ENCODE measurements at regions not wholly inside any gene's neighbourhood (a gene's known extent, or its start where the extent isn't known, plus 50 kb on each side); places are given as distances from the start of the nearest gene placed in this dataset.

DNA sequence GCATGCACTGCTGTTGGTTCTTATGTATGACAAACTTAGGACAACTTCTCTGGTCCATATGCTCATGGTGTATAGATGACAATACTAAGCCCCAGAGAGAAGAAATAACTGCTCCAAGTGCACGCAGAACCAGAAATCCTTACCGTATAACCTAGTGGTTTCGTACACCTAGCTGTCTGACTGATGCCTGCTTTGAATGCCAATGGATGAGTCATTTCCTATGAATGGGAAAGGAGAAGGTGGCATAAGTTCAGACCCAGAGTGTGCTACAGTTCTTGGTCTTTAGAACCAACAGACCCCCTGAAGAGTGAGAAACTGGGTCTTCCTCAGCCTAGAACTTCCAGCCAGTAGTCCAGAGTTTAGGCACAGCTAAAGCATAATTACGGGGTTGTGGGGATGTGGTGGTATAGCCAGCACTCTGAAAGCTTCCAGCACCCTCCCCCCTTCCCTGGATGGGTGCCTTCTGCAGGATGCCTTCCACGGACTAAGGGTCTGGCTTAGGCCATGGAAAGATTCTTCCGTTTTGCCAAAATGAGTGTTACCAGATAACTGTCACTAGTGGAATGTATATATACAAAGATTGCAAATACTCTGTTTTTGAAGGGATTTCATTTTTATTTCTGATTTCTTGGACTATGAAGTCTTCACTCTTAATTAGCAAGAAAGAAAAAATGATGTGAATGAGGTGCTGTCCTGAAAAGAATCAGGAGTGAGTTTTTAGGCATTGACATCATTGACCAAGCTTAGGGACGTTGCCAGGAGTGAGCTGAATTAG is 84.6 kb upstream of the PACRGL start:
- no peak for DNase-seq

DNA sequence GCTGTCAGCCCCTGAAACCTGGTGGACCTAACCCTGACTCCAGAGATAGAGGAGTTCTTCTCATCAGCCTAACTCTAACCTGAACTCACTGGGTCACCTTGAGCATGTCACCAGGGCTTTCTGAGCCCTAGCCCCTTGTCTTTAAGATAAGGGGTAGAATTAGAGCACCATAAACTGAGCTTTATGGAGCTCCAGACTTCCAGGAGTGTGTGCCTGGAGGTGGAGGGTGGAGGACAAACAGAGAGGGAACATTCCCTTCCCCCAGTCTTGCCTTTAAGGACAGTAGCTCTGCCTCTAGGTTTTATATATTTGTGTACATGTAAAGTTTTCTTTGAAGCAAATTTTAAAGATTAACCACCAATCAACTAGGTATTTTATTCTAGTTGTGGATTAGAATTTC is 83.9 kb upstream of the PACRGL start:
- DNase-seq: no peak

DNA sequence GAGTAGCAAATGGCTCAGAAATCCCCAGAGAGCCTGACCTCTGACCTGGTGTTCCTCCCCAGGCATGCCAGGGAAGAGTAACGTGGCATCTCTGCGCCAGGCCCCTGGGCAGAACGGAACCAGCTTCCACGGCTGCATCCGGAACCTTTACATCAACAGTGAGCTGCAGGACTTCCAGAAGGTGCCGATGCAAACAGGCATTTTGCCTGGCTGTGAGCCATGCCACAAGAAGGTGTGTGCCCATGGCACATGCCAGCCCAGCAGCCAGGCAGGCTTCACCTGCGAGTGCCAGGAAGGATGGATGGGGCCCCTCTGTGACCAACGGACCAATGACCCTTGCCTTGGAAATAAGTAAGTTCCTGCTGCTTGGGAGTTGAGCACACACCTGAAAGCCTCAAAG is 83.4 kb upstream of the PACRGL start:
- DNase-seq: no peak

DNA sequence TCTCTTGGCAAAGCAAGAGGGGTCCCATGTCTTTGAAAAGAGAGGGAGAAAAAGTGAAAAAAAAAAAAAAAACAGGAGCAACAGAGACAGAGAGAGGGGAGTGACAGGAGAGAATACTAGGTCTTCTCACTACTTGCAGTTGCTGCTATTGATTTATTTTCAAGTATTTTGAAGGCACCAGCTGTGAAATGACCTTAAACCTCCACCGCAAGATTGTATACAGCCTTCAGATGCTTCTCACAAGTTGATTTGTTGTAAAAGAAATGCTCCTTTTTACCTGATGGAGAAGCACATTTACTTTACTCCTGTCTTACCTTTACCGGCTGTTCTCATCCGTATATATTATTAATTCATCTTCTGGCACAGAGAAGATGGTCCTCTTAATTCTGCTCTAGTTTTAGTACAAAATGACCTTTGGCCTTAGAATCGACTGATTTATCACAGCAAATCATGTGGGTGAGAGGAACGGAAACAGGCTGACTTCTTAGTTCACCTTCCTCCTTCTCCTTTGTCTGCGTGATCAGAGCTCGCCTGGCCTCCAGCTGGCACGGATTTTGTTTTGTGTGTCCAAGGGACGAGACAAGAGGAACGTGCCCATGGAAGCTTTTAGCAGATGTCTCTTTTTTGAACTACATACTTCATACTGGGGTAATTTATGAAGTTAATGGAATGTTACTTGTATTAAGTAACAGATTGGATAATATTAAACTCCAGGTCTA is 82.4 kb upstream of the PACRGL start:
- DNase-seq: no peak

DNA sequence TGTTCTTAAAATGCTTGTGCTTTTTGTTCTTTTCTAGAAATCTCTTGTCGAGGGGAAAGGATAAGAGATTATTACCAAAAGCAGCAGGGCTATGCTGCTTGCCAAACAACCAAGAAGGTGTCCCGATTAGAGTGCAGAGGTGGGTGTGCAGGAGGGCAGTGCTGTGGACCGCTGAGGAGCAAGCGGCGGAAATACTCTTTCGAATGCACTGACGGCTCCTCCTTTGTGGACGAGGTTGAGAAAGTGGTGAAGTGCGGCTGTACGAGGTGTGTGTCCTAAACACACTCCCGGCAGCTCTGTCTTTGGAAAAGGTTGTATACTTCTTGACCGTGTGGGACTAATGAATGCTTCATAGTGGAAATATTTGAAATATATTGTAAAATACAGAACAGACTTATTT is 81.5 kb upstream of the PACRGL start:
- no peak for DNase-seq

DNA sequence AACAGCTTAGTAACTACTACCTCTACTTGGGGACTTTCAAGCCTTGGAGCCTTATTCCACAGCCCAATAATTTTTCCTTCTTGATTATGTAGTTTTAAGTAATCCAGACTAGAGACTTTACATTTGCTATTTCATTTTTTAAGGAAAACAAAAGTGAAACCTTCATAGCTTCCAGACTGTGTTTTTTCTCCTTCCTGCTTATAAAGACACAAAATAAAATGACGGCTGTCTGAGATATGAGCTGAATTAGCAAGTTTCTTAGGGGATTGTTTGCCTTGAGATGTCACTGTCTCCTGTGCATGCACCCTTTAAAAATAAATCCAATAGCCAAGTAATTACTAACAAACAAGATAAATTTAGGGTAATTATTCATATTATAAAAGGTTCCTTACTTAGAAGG is 78.8 kb upstream of the PACRGL start:
- DNase-seq: no peak

GRCh38 chr4:20622701-20623100 is 77.6 kb upstream of the PACRGL start:
- no peak for DNase-seq

GRCh38 chr4:20623939-20624338 is 76.3 kb upstream of the PACRGL start:
- DNase-seq: no peak

DNA sequence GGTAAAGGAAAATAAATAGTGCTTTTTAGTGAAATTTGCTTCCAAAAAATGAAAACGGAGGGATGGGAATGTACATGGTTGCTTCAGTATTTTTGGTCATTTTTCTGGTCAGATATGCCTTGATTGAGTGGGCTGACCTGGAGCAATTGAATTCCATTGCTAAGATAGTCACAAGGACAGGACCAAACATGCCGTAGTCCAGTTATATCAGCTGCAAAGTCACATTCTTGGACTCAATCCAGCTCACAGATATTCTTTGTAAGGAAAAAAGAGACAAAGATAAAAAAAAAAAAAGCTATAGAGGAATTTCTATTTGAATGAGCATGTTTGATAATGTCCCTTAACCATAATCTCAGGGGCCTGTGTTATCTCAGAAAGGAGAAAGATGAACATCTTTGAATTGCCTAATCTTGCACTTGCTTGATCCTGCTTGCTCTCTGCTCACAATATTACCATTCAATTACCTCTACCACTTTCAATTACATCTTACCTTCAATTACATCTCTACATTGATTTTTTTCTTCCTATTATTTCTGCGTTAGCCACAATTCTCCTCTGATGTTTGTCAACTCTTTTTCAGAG is 75.4 kb upstream of the PACRGL start:
- no peak for DNase-seq

DNA sequence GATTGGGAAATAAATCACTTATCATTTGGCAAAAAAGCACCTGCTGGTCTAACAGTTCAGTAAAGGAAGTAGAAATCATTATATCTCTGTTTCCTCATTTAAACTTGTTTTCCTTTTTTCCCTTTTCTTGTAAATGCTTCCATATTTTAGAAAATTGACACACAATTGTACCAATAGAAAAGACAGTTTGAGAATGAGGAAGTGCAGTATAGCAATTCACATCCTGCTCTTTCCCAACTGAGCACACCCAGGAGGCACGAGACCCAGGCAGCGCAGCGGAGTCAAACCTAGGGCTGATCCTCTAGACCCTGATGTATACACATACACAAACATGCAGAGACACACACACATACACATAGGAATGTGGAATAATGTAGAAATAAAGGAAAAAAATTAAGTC is 74.8 kb upstream of the PACRGL start:
- peak; percentile 4 for DNase-seq

GRCh38 chr4:20626326-20627005 is 73.8 kb upstream of the PACRGL start:
- no peak for DNase-seq

- DNase-seq: no peak
Measured at GRCh38 chr4:20627866-20628265, 72.4 kb upstream of the PACRGL start.

DNA sequence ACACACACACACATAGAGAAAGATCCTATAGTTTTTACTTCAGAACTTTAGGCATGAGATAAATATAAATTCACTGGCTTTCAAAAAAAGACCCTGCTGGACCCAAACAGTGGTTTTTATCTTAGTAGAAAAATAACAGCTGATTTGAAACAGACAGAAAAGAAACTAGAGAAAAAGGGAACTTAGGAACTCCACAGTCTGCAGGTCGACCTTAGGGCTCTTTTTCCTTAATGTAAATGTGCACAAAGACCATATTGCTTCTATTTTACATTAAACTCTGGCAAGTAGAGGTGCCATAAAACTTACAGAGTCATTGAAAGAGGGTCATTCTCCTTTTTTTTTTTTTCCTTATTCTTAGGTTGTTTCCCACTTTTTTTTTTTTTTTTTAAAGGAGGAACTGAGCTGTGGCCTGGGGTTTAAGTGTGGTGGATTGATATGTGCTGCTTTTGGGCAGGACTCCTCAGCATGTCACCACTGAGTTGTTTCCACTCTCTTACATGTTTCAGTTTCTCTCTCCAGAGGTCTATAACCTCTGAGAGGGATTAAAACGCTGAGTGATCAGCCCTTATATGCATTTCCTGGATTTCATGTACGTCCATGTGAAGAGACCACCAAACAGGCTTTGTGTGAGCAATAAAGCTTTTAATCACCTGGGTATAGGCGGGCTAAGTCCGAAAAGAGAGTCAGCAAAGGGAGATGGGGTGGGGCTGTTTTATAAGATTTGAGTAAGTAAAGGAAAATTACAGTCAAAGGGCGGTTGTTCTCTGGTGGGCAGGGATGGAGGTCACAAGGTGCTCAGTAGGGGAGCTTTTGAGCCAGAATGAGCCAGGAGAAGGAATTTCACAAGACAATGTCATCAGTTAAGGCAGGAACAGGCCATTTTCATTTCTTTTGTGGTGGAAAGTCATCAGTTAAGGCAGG is 70.8 kb upstream of the PACRGL start:
- DNase-seq: no peak

GRCh38 chr4:20638825-20639224 is 61.4 kb upstream of the PACRGL start:
- DNase-seq: no peak

GRCh38 chr4:20639346-20639745 is 60.9 kb upstream of the PACRGL start:
- DNase-seq: no peak

GRCh38 chr4:20640989-20641388 is 59.3 kb upstream of the PACRGL start:
- DNase-seq: no peak

DNA sequence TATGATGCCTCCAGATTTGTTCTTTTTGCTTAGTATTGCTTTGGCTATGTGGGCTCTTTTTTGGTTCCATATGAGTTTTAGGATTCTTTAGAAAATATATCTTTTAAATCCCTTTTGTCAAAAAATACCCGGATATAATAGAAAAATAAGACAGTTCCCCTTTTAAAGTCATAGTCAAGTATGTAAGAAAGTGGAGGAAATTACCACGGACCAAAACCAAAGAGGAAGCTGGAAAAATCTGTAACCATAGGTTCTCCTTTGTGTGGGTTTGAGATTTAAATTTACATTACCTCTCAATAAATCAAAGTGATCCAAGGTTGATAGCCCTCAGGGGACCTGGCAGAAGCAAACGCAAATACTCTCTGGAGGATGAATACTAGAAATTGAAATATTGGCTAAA is 58.3 kb upstream of the PACRGL start:
- no peak for DNase-seq

DNA sequence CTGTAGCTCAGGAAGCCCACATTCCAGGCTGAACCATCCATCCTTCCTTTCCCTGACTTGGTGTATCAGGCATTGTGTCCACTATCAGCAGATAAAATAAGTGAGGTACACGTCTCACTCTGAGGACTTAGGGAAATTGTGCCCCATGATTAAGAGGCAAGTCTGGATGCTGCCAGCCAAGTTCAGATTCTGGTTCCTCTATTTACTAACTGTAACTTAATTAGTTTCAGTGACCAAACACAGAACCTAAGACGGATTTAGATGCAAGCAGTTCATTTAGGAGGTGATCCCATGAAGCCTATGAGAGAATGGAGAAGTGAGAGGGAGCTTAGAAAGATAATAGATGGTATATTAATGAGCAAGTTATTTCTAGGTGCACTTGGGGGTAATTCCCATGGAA is 56.6 kb upstream of the PACRGL start:
- no peak for DNase-seq

GRCh38 chr4:20645236-20645635 is 55.0 kb upstream of the PACRGL start:
- DNase-seq: no peak

- DNase-seq: no peak
Measured at GRCh38 chr4:20646287-20646686, 54.0 kb upstream of the PACRGL start.
